ENCODE measurements at regions not wholly inside any gene's neighbourhood (a gene's known extent, or its start where the extent isn't known, plus 50 kb on each side); places are given as distances from the start of the nearest gene placed in this dataset.

GRCh38 chr2:209046163-209046562 is 377.7 kb upstream of the MAP2 start:
- TF ChIP-seq REST (IDR thresholded peaks at IDR 0.05; ENCODE audit: insufficient read depth in 1 of 2, low read depth in 2 of 2, low read length in 2 of 2), result no peak
- no peak for TF ChIP-seq POLR2AphosphoS5 (IDR thresholded peaks at IDR 0.05; ENCODE audit: low read depth, low read length)
- TF ChIP-seq TAF1 (IDR thresholded peaks at IDR 0.05; ENCODE audit: borderline replicate concordance, insufficient read depth, low read length), result no peak
- no peak for TF ChIP-seq FOXP2 (optimal IDR thresholded peaks at IDR 0.05; ENCODE audit: borderline replicate concordance, extremely low read depth, extremely low read length, insufficient read depth)
- no peak for TF ChIP-seq SIN3A (IDR thresholded peaks at IDR 0.05; ENCODE audit: borderline replicate concordance, insufficient read depth, low read length)

- TF ChIP-seq REST (IDR thresholded peaks at IDR 0.05; ENCODE audit: insufficient read depth in 1 of 2, low read depth in 2 of 2, low read length in 2 of 2) (no peak), SIN3A (IDR thresholded peaks at IDR 0.05; ENCODE audit: borderline replicate concordance, insufficient read depth, low read length) (no peak), TAF1 (IDR thresholded peaks at IDR 0.05; ENCODE audit: borderline replicate concordance, insufficient read depth, low read length) (no peak), POLR2AphosphoS5 (IDR thresholded peaks at IDR 0.05; ENCODE audit: low read depth, low read length) (no peak), FOXP2 (optimal IDR thresholded peaks at IDR 0.05; ENCODE audit: borderline replicate concordance, extremely low read depth, extremely low read length, insufficient read depth) (no peak)
These were observed 374.2 kb upstream of the MAP2 start for GRCh38 chr2:209049608-209050007.

GRCh38 chr2:209062210-209062609 is 361.6 kb upstream of the MAP2 start:
- TF ChIP-seq REST (IDR thresholded peaks at IDR 0.05; ENCODE audit: insufficient read depth in 1 of 2, low read depth in 2 of 2, low read length in 2 of 2) (no peak), POLR2AphosphoS5 (IDR thresholded peaks at IDR 0.05; ENCODE audit: low read depth, low read length) (no peak), FOXP2 (optimal IDR thresholded peaks at IDR 0.05; ENCODE audit: borderline replicate concordance, extremely low read depth, extremely low read length, insufficient read depth) (no peak), SIN3A (IDR thresholded peaks at IDR 0.05; ENCODE audit: borderline replicate concordance, insufficient read depth, low read length) (no peak), TAF1 (IDR thresholded peaks at IDR 0.05; ENCODE audit: borderline replicate concordance, insufficient read depth, low read length) (no peak)

- TF ChIP-seq FOXP2 (optimal IDR thresholded peaks at IDR 0.05; ENCODE audit: borderline replicate concordance, extremely low read depth, extremely low read length, insufficient read depth) (no peak), SIN3A (IDR thresholded peaks at IDR 0.05; ENCODE audit: borderline replicate concordance, insufficient read depth, low read length) (no peak), TAF1 (IDR thresholded peaks at IDR 0.05; ENCODE audit: borderline replicate concordance, insufficient read depth, low read length) (no peak), REST (IDR thresholded peaks at IDR 0.05; ENCODE audit: insufficient read depth in 1 of 2, low read depth in 2 of 2, low read length in 2 of 2) (no peak), POLR2AphosphoS5 (IDR thresholded peaks at IDR 0.05; ENCODE audit: low read depth, low read length) (no peak)
These were observed 353.6 kb upstream of the MAP2 start for GRCh38 chr2:209070262-209070661.

- TF ChIP-seq SIN3A (IDR thresholded peaks at IDR 0.05; ENCODE audit: borderline replicate concordance, insufficient read depth, low read length) (no peak), TAF1 (IDR thresholded peaks at IDR 0.05; ENCODE audit: borderline replicate concordance, insufficient read depth, low read length) (no peak), REST (IDR thresholded peaks at IDR 0.05; ENCODE audit: insufficient read depth in 1 of 2, low read depth in 2 of 2, low read length in 2 of 2) (no peak), FOXP2 (optimal IDR thresholded peaks at IDR 0.05; ENCODE audit: borderline replicate concordance, extremely low read depth, extremely low read length, insufficient read depth) (no peak), POLR2AphosphoS5 (IDR thresholded peaks at IDR 0.05; ENCODE audit: low read depth, low read length) (no peak)
These were observed 350.7 kb upstream of the MAP2 start for GRCh38 chr2:209073151-209073550.

Data from PFSK-1 (cell line).